T1000 (cell line): ENCODE measurements at regions not wholly inside any gene's neighbourhood (a gene's known extent, or its start where the extent isn't known, plus 50 kb on each side); places are given as distances from the start of the nearest gene placed in this dataset.

Experiments used
- DNase-seq: peaks from one replicate; lab custom pipeline; 2025; ENCODE audit warnings: mixed read lengths; lab: John Stamatoyannopoulos, UW

DNA sequence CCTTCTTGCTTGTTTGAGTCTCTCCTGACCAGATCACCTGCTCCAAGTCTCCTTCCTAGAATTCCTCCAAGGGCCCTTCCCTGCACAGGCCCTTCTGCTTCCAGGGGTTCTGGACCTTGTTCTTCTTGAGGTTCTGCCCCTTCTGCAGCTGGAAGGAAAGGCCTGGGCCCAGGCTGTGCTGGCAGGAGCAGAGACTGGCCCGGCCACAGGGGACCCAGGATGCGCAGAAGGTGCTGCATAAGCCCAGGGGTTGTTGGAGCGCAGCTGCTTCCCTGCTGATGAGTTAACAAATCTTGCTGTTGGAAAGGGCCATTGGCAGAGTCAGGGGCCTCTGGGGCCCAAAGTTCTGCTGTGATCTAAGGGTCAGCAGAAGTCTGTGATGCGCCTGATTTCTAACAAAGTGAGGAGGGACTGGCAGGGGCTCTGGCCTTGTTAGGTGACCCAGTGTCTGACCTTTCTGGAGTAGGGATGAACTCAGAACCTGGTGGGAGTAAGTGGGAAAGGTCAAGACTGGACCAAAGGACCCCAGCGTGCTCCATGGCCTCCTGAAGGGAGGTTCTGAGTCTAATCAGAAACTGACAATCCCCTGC is 509.8 kb downstream of the PTPRU start:
- DNase-seq: no peak

DNA sequence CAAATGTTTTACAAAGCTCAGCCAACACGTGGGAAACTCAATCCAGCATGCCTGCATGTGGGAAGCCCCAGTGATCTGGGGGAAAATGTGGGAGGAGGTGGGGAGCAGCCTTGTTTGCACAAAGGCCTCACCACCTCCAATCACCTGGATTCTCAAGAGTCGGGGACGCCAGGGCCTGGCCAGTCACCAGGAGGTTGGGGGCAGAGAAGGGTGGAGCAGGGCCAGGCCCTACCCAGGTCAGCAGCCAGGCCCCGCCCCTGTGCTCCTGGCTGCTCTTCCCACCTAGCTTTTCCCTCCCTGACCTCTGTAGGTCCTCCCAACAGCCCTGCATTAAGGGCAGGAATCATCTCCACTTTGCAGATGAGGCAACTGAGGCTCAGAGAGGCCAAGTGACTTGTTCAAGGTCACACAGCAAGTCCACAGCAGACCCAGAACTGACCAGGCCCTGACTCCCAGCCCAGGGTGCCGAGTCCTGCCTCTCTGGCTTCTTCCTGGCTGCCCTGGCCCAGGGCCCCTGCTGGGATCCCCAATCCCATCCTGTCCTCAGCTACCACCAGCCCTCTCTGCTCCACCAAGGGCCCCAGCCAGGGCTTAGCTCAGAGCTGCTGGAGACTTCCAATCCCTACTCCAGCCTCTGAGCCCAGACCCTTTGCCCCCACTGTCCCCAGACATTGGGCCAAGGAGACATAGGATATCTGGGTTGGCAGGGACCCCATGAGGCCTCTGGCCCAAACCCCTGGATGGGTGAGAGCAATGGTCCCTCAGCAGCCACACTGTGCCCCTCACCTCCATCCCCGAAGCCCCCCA is 508.6 kb downstream of the PTPRU start:
- DNase-seq: no peak

DNA sequence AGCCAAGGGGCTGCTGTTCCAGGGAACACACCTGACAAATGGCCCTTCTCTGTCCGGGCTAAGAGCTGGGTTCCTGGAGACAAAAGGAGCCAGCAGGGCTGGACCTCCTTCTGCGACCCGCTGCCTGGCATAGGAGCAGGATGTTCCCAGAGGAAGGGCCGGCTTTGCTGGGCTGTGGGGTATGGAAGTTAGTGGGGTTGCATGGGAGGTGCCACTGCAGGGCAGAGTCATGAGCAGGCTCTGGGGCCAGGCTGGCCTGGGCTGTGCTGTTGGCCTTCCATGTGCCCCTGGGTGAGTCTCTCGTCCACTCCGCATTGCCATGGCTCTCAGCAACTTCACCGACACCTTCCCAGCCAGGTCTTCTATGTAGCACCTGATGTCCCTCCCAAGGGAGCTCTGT is 507.6 kb downstream of the PTPRU start:
- DNase-seq: no peak

DNA sequence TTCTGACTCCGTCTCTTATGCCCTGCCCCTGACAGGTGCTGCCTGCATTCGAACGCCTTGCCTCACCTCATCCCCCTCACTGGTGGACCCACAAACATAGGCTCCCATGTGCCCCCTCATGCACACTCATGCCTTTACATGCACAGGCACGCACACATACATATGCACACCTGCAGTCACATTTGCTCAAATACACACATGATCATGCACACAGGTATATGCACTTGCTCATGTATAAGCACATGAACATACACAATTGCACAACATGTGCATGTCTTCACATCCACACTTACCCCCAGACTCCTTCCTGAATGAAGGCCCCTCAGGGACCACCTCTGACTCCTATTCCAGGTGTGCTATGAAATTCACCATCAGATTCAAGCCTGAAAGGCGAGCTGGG is 506.9 kb downstream of the PTPRU start:
- DNase-seq: no peak

DNA sequence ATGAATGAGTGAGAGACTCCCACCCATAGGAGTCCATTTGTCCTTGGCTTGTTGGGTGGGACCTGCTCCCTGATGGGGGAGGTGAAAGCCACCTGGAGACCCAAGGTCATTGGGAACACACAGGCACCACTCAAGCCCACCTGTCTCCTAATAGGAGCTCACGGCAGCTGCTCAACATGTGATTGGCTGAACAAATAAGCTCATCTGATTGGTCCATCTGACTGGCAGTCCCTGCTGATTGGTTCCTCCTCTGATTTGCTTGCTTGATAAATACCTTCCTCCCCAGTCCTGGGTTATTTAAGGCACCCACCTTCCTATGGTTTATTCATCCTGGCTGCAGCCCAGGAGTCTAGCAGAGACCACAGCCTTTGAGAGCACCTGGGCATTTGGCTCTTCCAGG is 502.9 kb downstream of the PTPRU start:
- DNase-seq: no peak

DNA sequence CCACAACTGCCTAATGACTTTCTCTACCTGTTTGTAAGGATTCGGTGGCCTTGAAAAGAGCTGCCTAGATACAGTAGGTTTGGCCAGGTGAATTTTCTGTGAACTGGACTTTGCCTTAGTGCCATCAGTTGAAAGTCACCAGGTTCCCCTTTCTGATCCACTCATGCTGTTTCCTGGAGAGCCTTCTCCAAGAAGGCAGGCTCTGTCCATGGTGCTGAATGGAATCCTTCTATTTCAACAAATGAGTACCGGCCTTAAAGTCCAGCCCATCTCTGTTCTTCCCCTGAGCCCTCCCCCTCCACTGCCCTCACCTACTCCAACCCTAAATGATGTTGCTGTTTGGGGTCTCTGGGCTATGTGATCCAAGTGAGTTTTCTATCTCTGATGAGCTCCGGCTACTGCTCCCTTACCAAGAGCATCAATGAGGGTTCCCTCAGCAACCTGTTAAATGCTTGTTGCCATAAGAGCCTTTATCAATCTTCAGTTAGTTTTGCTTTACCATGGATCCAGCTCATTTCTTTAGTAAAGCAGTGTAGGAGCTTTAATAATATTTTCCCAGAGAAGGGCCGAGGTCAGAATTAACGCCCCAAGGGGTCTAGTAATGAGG is 500.4 kb downstream of the PTPRU start:
- DNase-seq: no peak

DNA sequence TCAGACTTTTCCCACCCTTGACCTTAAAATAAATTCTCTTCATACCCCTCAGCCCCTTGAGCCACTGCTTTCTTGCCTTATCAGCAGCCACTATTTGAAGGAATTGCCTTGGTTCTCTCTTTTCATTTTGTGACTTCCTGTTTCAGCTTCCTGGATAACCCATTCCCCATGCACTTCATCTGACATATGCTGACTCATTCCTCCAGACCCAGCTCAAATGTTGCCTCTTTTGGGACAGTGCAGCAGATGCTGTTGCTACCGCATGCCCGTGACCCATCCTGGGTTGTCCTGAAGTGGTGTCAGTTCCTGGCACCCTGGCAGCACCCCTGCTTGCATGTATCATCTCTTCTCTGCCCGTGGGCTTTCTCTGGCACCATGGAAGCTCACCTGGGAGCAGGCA is 496.1 kb downstream of the PTPRU start:
- no peak for DNase-seq

DNA sequence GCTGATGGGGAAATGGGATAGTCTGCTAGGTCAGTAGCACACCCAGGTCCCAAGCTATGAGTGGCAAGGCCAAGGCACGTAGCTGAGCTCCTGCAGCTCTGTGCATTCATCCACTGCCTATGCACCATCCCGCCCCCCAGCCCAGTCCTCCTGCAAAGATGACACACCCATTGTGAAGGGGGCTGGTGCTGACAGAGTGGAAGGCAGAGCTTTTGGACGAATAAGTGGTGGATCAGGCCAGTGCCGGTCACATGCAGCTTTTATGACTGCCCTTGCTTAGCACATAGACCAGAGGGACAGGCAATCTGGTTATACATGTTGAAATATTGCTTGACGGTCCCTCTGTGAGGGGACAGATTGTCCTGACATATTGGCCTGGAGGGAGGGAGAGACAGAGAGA is 494.3 kb downstream of the PTPRU start:
- no peak for DNase-seq

DNA sequence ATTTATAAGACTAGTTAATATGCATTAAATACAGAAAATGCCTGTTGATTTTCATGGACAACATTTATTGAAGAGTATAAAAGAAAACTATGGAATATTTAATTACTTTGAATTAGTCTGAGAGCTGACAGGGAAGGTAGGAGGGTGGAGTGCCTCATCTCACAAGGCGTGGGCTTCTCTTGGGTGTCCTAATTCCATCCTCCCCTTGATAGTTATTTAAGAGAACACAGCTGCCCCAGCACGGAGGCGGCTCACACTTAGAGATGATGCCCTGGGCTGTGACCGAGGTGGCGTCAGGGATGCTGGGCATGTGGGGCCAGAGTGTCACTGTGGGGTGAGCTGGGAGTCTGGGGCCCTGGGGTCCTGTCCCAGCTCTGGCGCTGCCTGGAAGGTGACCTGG is 493.0 kb downstream of the PTPRU start:
- no peak for DNase-seq

DNA sequence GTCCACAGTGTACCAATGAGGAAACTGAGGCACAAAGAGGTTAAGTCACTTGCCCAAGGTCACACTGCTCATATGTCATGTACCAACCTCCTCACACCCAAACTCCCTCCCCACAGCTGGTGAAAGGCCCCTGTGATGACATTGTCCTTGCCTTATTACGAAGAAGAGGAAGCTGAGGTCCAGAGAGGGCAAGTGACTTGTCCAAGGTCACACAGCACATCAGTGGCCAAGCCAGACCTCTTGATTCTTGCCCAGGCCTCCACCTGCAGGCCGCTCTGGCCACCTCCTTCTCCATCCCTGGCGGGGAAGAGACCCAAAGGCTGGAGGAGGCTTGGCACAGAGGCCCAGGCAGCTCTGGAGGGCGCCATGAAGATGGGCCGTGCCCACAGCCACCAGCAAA is 492.4 kb downstream of the PTPRU start:
- DNase-seq: no peak

DNA sequence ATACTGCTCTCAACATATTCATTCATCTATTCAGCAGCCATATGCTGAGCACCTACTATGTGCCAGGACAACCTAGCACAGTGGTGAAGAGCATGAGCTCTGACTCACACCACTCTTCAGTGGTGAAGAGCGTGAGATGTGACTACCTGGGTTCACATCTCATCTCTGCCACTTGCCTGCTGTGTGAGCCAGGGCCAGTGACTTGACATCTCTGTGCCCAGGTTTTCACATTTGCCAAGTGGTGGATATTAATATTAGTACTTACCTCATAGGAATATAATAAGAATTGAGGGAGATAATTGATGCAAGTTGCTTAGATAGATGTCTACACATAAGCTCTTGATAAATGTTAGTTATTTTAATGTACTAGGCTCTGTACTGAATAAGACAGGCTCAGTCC is 488.9 kb downstream of the PTPRU start:
- DNase-seq: no peak

DNA sequence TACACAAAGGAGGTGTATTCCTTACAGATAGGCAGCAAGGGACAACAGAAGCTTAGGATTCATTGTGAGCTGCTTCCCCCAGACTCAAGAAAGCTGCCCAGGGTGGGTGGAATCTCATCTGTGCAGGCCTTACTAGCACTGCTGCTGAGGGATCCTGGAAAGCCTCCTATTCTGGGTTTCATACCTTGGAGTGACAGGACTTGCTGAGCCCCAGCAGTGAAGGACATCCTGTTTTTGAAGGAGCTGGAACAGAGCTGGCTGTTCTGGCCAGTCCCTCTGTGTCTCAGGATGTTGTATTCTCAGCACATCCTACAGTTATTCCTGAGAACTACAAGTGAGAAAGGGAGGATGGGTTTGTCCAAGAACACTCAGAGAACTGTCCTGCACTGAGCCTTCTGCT is 486.3 kb downstream of the PTPRU start:
- DNase-seq: no peak

DNA sequence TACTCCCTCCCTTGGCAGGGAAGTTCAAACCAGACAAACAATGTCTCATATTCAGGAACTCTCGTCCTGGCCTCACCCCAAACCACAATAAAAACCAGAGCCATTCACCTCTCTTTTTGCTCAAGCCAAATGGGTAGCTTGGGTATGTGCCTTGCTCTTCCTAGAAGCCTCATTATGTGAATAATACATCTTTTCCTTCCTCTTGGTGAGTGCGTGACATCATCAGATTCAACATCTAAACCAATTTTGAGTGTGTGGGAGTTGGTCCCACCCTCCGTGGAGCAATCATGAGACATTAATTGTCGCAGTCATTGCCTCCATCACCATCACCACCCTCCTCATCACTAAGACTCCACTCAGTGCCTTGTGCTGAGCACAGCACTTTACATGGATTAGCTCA is 482.9 kb downstream of the PTPRU start:
- no peak for DNase-seq

DNA sequence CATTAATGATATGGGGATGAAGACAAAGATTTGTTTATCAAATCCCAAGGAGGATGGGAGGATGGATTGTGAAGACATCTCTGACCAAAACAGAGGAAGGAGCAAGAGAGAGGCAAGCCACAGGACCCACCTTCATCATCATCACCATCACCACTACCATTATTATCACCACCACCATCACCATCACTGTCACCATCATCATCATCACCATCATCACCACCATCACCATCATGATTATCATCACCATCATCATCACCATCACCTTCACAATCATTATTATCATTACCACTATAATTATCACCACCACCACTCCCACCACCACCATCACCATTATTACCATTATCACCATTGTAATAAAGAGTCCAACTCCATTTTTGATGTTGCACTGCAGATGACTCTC is 482.5 kb downstream of the PTPRU start:
- no peak for DNase-seq

DNA sequence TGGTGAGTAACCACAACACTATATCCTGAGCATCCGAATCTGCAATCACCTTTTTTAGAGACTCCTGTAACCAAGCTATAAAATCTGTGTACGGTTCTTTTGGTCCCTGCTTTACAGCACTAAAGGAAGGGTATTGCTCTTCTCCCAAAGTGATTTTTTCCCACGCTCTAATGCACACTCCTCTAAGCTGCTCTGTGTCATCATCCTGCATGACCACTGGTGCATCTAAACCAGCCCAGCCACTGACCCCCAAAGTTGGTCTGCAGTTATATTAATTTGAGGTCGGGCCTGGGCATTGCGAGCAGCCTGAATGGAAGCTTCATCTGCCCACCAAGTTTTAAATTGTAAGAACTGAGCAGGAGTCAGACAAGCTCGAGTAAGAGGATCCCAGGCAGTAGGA is 480.0 kb downstream of the PTPRU start:
- no peak for DNase-seq

DNA sequence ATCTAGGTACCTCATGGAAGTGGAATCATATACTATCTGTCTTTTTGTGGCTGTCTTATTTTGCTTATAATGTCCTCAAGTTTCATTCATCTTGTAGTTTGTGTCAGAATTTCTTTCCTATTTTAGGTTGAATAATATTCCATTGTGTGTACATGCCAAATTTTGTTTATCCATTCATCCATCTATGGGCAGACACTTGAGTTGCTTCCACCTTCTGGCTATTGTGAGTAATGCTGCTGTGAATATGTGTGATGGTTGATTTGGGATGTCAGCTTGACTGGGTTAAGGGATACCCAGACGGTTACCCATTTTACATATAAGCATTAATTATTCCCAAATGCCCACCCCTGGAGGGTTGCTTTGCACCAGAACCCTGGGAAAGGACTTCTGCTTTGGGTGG is 477.5 kb downstream of the PTPRU start:
- DNase-seq: no peak

DNA sequence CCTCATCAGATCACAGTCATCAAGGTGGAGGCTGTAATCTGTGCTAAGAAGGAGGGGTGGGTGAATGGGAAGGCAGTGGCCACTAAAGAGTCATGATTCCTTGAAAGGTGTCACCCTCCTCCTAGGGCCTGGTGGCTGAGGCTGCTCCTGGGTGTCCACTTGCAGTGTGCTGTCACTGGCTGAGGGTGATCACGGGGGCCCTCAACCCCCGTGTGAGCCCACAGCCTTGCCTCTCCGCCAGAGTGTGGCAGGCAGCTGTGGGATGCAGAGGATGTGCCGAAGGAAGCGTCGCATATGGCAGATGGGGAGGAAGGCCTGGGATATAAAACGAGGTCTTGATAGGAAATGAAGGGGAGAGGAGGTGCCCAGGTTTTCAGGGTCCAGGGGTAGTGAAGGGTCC is 476.5 kb downstream of the PTPRU start:
- no peak for DNase-seq

DNA sequence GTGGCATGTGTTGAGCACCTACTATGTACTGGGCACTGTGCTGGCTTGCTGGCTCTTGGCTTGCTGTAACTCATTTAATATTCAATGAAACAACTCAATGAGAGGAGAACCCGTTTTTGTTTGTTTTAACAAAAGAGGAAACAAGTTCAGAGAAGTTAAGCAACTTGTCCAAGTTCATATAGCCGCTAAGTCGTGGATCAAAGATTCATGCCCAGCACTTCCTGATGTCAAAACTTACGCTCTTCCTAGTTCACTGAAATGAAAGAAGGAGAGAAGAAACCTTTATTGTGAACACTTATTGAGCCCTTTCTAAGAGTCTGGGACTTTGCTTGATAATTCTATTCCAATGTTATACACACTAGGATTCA is 475.9 kb downstream of the PTPRU start:
- DNase-seq: no peak

DNA sequence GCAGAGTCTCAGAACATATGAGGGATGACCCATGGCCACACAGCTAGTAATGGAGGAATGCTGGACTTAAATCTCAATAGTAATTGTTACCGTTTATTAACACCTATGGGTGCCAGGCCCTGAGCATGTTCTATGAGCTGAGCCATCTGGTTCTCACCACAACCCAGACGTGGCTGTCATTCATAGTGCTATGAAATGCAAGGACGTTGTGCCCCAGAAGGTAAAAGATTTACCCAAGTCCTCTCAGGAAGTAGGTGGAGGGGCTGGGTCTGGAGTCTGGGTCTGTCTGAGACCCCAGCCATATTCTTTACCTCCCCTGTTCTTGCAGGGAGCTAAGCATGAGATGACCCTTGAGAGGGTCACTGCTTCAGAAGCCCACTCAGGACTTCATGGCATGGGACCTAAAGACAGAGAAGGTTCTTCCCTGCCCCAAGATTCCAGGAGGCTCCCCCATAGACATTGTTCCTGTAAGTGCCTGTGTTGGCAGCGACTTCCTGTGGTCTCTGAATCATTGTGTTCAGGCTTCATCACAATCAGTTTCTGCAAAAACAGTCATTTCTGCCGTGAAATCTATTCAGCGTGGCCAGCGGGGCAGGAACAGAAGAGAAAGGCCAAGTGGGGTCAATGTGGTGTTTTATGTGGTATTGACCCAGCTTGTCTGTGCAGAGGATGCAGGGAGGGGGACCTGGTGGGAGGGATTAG is 475.4 kb downstream of the PTPRU start:
- DNase-seq: peak; percentile 20

DNA sequence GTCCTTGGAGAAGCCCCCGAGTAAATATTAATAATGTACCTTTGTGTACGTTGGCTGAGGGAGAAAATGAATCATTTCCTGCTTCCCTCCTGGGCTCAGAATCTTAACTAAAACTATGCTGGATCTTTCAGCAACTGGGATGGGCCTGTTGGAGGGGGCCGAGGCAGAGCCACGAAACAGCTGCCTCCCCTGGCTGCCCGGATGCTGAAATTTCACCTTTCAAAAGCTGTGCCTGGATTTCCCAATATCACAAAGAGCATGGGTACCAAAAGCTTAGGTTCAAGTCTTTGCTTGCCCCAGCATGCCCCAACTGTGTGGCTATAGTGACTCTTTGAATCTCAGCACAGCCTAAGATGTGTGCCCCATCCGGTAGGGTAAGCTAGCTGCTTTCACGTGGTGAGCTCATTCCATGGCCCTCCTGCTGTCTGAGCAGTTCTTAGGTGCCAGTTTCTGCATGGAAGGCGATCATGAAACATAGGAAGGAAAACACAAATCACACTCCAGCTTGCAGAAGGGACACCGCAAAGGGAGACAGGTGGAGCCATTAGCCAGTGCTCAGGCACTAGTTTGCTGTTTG is 473.5 kb downstream of the PTPRU start:
- peak; percentile 39 for DNase-seq

DNA sequence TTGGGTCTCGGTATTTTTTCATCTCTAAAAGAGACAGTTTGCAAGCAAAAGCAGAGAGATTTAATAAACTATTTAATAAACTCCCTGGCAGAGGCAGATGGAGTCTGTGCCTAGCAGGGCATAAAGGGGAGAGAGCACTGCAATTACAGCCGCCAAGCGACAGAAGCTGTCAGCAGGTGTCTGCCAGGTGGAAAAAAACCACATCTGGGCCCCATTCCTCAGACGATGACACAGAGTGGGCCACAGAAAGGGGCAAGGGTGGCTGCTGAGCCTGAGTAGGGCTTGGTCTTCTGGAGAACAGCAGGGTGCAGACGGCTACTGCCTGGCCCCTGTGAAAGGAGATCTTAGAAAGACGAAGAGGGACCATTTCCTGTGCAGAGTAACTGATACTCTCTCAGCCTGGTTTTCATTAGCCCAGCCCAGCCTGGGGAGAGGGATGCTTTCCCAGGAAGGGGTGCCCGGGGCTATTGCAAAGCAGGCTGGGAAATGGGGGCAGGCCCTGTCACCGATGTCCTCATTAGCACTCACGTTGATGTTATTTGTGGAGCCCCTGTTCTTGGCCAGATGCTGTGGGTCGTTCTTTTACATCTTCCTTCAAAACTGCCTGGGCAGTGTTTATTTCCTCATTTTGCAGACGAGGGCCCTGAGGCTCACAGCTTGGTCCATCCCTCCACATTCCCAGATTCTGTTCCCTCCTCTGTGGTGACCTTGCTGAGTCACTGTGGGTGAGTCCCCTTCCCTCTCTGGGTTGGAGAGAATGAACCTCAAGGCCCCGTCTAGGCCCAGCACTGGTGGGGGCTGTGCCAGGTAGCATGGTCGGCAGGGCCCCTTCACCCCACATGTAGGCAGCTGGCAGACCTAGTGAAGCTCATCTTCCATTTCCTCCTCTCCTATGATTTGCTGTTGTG is 472.7 kb downstream of the PTPRU start:
- DNase-seq: peak; percentile 70

DNA sequence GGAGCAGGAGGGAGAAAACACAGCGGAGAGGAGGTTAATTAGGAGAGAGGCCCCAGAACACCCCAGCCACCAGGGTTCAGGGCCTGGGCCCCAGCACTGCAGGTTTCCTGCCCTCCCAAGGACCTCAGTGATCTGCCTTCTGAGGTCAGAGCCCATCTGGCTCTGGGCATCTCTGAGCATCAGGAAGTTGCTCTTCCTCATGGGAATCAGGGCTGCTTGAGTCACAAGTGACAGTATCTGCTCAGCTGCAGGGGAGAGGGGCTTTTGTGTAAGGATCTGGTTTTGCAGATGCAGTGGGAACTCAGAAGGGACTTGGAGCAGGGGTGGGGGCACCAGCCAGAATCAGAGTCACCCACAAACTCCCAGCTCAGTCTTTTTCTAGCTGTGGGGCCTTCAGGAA is 472.1 kb downstream of the PTPRU start:
- no peak for DNase-seq
